ENCODE measurements at regions not wholly inside any gene's neighbourhood (a gene's known extent, or its start where the extent isn't known, plus 50 kb on each side); places are given as distances from the start of the nearest gene placed in this dataset.
A peak's percentile ranks its signal among the peaks of the same experiment; 100 is the strongest.

- no peak overlapping the region for H3K9ac ChIP-seq (ENCODE audit: insufficient read depth, low read length)
- peak overlapping the region; percentile 19 for H3K27ac ChIP-seq (ENCODE audit: insufficient read depth, low read length)
These were observed 380.3 kb upstream of the SEMA3C start for GRCh38 chr7:81298951-81299666.

GRCh38 chr7:81297317-81297716 is 378.5 kb upstream of the SEMA3C start:
- Histone ChIP-seq H3K79me2 (ENCODE audit: control insufficient read depth, insufficient read depth, low read length) (no peaks in the 10 kb centered on the region), H2AFZ (ENCODE audit: low read length) (no peak overlapping the region), H3K9ac (ENCODE audit: insufficient read depth, low read length) (no peak overlapping the region), H3K4me3 (replicated peaks in 1 of 4; ENCODE audit: control extremely low read depth in 1 of 4, insufficient read depth in 1 of 4, low read depth in 3 of 4, low read length in 4 of 4) (no peak overlapping the region), H3K4me2 (ENCODE audit: extremely low read depth, insufficient read depth, low read length) (no peak overlapping the region), H4K20me1 (ENCODE audit: control insufficient read depth, extremely low read depth, insufficient read depth, low read length) (no peaks in the 10 kb centered on the region), H3K4me1 (ENCODE audit: control insufficient read depth, extremely low read depth, insufficient read depth, low read length) (peaks cover 11% of the 10 kb centered on the region), H3K27me3 (ENCODE audit: control insufficient read depth, insufficient read depth, low read length) (no peaks in the 10 kb centered on the region), H3K9me3 (ENCODE audit: control insufficient read depth, insufficient read depth, low read depth, low read length) (no peaks in the 10 kb centered on the region), H3K36me3 (ENCODE audit: control insufficient read depth, insufficient read depth, low read length) (no peaks in the 10 kb centered on the region), H3K27ac (ENCODE audit: insufficient read depth, low read length) (no peak overlapping the region)
- DNase-seq (ENCODE audit: low read depth in 2 of 2): no peak
- TF ChIP-seq EZH2 (IDR thresholded peaks at IDR 0.05; ENCODE audit: low read length, missing control alignments): no peak
- TF ChIP-seq CTCF (conservative IDR thresholded peaks at IDR 0.05 in 1 of 2, IDR thresholded peaks at IDR 0.05 in 1 of 2; ENCODE audit: low read depth in 1 of 2, low read length in 2 of 2): no peak

More at GRCh38 chr7:81298951-81299666, 380.3 kb upstream of the SEMA3C start:
- Histone ChIP-seq H3K27me3 (ENCODE audit: control insufficient read depth, insufficient read depth, low read length) (no peaks in the 10 kb centered on the region), H3K4me2 (ENCODE audit: extremely low read depth, insufficient read depth, low read length) (peak overlapping the region; percentile 67), H3K4me1 (ENCODE audit: control insufficient read depth, extremely low read depth, insufficient read depth, low read length) (peaks cover 11% of the 10 kb centered on the region), H2AFZ (ENCODE audit: low read length) (no peak overlapping the region), H3K36me3 (ENCODE audit: control insufficient read depth, insufficient read depth, low read length) (no peaks in the 10 kb centered on the region), H4K20me1 (ENCODE audit: control insufficient read depth, extremely low read depth, insufficient read depth, low read length) (no peaks in the 10 kb centered on the region), H3K9me3 (ENCODE audit: control insufficient read depth, insufficient read depth, low read depth, low read length) (no peaks in the 10 kb centered on the region), H3K79me2 (ENCODE audit: control insufficient read depth, insufficient read depth, low read length) (no peaks in the 10 kb centered on the region), H3K4me3 (replicated peaks in 1 of 4; ENCODE audit: control extremely low read depth in 1 of 4, insufficient read depth in 1 of 4, low read depth in 3 of 4, low read length in 4 of 4) (no peak overlapping the region)
- TF ChIP-seq CTCF (conservative IDR thresholded peaks at IDR 0.05 in 1 of 2, IDR thresholded peaks at IDR 0.05 in 1 of 2; ENCODE audit: low read depth in 1 of 2, low read length in 2 of 2): no peak
- TF ChIP-seq EZH2 (IDR thresholded peaks at IDR 0.05; ENCODE audit: low read length, missing control alignments): no peak
- DNase-seq (ENCODE audit: low read depth in 2 of 2): peak; percentile 96 to 98

GRCh38 chr7:81296726-81297125 is 377.9 kb upstream of the SEMA3C start:
- H3K27ac ChIP-seq (ENCODE audit: insufficient read depth, low read length): no peak overlapping the region
- H3K36me3 ChIP-seq (ENCODE audit: control insufficient read depth, insufficient read depth, low read length): no peaks in the 10 kb centered on the region
- H4K20me1 ChIP-seq (ENCODE audit: control insufficient read depth, extremely low read depth, insufficient read depth, low read length): no peaks in the 10 kb centered on the region
- H3K9me3 ChIP-seq (ENCODE audit: control insufficient read depth, insufficient read depth, low read depth, low read length): no peaks in the 10 kb centered on the region
- H3K9ac ChIP-seq (ENCODE audit: insufficient read depth, low read length): no peak overlapping the region
- H3K27me3 ChIP-seq (ENCODE audit: control insufficient read depth, insufficient read depth, low read length): no peaks in the 10 kb centered on the region
- no peak for TF ChIP-seq EZH2 (IDR thresholded peaks at IDR 0.05; ENCODE audit: low read length, missing control alignments)
- no peak for TF ChIP-seq CTCF (conservative IDR thresholded peaks at IDR 0.05 in 1 of 2, IDR thresholded peaks at IDR 0.05 in 1 of 2; ENCODE audit: low read depth in 1 of 2, low read length in 2 of 2)
- H3K4me1 ChIP-seq (ENCODE audit: control insufficient read depth, extremely low read depth, insufficient read depth, low read length): peaks cover 11% of the 10 kb centered on the region
- no peak overlapping the region for H3K4me2 ChIP-seq (ENCODE audit: extremely low read depth, insufficient read depth, low read length)
- no peak for DNase-seq (ENCODE audit: low read depth in 2 of 2)
- no peaks in the 10 kb centered on the region for H3K79me2 ChIP-seq (ENCODE audit: control insufficient read depth, insufficient read depth, low read length)
- H3K4me3 ChIP-seq (replicated peaks in 1 of 4; ENCODE audit: control extremely low read depth in 1 of 4, insufficient read depth in 1 of 4, low read depth in 3 of 4, low read length in 4 of 4): no peak overlapping the region
- no peak overlapping the region for H2AFZ ChIP-seq (ENCODE audit: low read length)

Measured in fibroblast of lung (primary cell).